Colonic mucosa (tissue), 4 donors: ENCODE measurements at regions not wholly inside any gene's neighbourhood (a gene's known extent, or its start where the extent isn't known, plus 50 kb on each side); places are given as distances from the start of the nearest gene placed in this dataset.

Experiments used
- DNase-seq: peaks from one replicate; pipeline ENCODE4 v3.0.0-alpha.2; 2020
- H3K27ac ChIP-seq: fragments of 200-600 bp; one replicate; pipeline ENCODE4 v1.8.0; 2021
- H3K27me3 ChIP-seq: fragments of 200-600 bp; one replicate; pipeline ENCODE4 v1.8.0; 2021
- H3K36me3 ChIP-seq: fragments of 200-600 bp; one replicate; pipeline ENCODE4 v1.8.0; 2021
- H3K4me1 ChIP-seq: fragments of 200-600 bp; one replicate; pipeline ENCODE4 v1.8.0; 2021; ENCODE audit warnings: mild to moderate bottlenecking
- H3K4me3 ChIP-seq: fragments of 200-600 bp; one replicate; pipeline ENCODE4 v1.8.0; 2021
- H3K9ac ChIP-seq, 2 donors: one replicate each; pipeline ENCODE4 v1.7.0; 2013; ENCODE audit warnings: control low read depth in 2 of 2, low read depth in 2 of 2, low read length in 2 of 2
- H3K9me3 ChIP-seq: fragments of 200-600 bp; one replicate; pipeline ENCODE4 v1.8.0; 2021
- CTCF ChIP-seq: fragments of 200-600 bp; IDR thresholded peaks from one replicate; pipeline ENCODE4 v1.8.0; 2022; ENCODE audit warnings: antibody characterized with exemption, mild to moderate bottlenecking
- intact Hi-C: fragments of 100-400 bp; cut with DNase I; formaldehyde crosslinking; loops from one replicate; pipeline ENCODE4 v1.14.1; 2022
- donor health status: healthy.
- donor health status: DM: no; HTN: no; CAD: no.
- donor health status: DM: no; HTN: no; CAD: no.

- no peaks in the 10 kb centered on the region for H3K36me3 ChIP-seq
- no peaks in the 10 kb centered on the region for H3K4me1 ChIP-seq
- no peak overlapping the region for H3K27ac ChIP-seq
- no peak overlapping the region for H3K9ac ChIP-seq
- DNase-seq = no peak
- H3K4me3 ChIP-seq = no peak overlapping the region
- intact Hi-C loops = no loop called here
- no peak for TF ChIP-seq CTCF
- H3K27me3 ChIP-seq = no peaks in the 10 kb centered on the region
- H3K9me3 ChIP-seq = no peaks in the 10 kb centered on the region
These were observed 554.2 kb downstream of the CDH26 start for GRCh38 chr20:60512443-60512842.

- Histone ChIP-seq H3K4me3 (no peak overlapping the region), H3K4me1 (no peaks in the 10 kb centered on the region), H3K9me3 (no peaks in the 10 kb centered on the region), H3K36me3 (no peaks in the 10 kb centered on the region), H3K9ac (no peak overlapping the region), H3K27ac (no peak overlapping the region), H3K27me3 (no peaks in the 10 kb centered on the region)
- DNase-seq = no peak
- intact Hi-C loops = no loop called here
- TF ChIP-seq CTCF = no peak
These were observed 554.9 kb downstream of the CDH26 start for GRCh38 chr20:60513141-60513540.

- intact Hi-C loops = no loop called here
- H3K9me3 ChIP-seq = no peaks in the 10 kb centered on the region
These were observed 558.2 kb downstream of the CDH26 start for GRCh38 chr20:60516442-60516841.

GRCh38 chr20:60518022-60518421 lies 559.8 kb downstream of the CDH26 start:
- TF ChIP-seq CTCF = no peak
- no peak for DNase-seq
- Histone ChIP-seq H3K36me3 (no peaks in the 10 kb centered on the region), H3K4me3 (no peak overlapping the region), H3K27me3 (no peaks in the 10 kb centered on the region), H3K4me1 (no peaks in the 10 kb centered on the region), H3K27ac (no peak overlapping the region), H3K9me3 (no peaks in the 10 kb centered on the region), H3K9ac (no peak overlapping the region)
- intact Hi-C loops = no loop called here

More at GRCh38 chr20:60516442-60516841, 558.2 kb downstream of the CDH26 start:
- no peak overlapping the region for H3K4me3 ChIP-seq
- H3K27me3 ChIP-seq = no peaks in the 10 kb centered on the region
- H3K36me3 ChIP-seq = no peaks in the 10 kb centered on the region
- no peak for DNase-seq
- H3K9ac ChIP-seq = no peak overlapping the region
- H3K27ac ChIP-seq = no peak overlapping the region
- no peak for TF ChIP-seq CTCF
- H3K4me1 ChIP-seq = no peaks in the 10 kb centered on the region

- Histone ChIP-seq H3K4me3 (no peak overlapping the region), H3K27ac (no peak overlapping the region), H3K36me3 (no peaks in the 10 kb centered on the region), H3K27me3 (no peaks in the 10 kb centered on the region), H3K4me1 (no peaks in the 10 kb centered on the region), H3K9ac (no peak overlapping the region), H3K9me3 (no peaks in the 10 kb centered on the region)
- no peak for TF ChIP-seq CTCF
- intact Hi-C loops = no loop called here
- DNase-seq = no peak
These were observed 567.2 kb downstream of the CDH26 start for GRCh38 chr20:60525397-60525796.

- H3K4me3 ChIP-seq = no peak overlapping the region
- no peaks in the 10 kb centered on the region for H3K9me3 ChIP-seq
- H3K4me1 ChIP-seq = no peaks in the 10 kb centered on the region
- intact Hi-C loops = no loop called here
- no peak overlapping the region for H3K9ac ChIP-seq
- DNase-seq = no peak
- no peak for TF ChIP-seq CTCF
- H3K27me3 ChIP-seq = no peaks in the 10 kb centered on the region
- H3K36me3 ChIP-seq = no peaks in the 10 kb centered on the region
- no peak overlapping the region for H3K27ac ChIP-seq
These were observed 569.4 kb downstream of the CDH26 start for GRCh38 chr20:60527656-60528055.
